ENCODE measurements at regions not wholly inside any gene's neighbourhood (a gene's known extent, or its start where the extent isn't known, plus 50 kb on each side); places are given as distances from the start of the nearest gene placed in this dataset.
"Not testable (repeated sequence)": the region's sequence is repeated elsewhere in the genome, so short reads cannot be mapped to it uniquely, and the experiment has no call there.

- Mint-ChIP-seq H3K4me3 (no peak overlapping the region), H3K27me3 (peaks cover 22% of the 10 kb centered on the region), H3K27ac (no peak overlapping the region), H3K9me3 (ENCODE audit: insufficient read depth) (peaks cover 7% of the 10 kb centered on the region), H3K4me1 (no peaks in the 10 kb centered on the region)
- H2AFZ ChIP-seq (ENCODE audit: insufficient read depth, low read depth, low read length, poor library complexity, severe bottlenecking) = no peak overlapping the region
- no peaks in the 10 kb centered on the region for H3K36me3 ChIP-seq (replicated peaks in 1 of 2; ENCODE audit: control extremely low read depth in 1 of 2, control insufficient read depth in 1 of 2, extremely low read depth in 1 of 2, insufficient read depth in 2 of 2, low read length in 1 of 2)
- no peak for TF ChIP-seq EZH2 (IDR thresholded peaks at IDR 0.05; ENCODE audit: borderline replicate concordance, insufficient read depth, low read depth, low read length, poor library complexity, severe bottlenecking)
- no peak for TF ChIP-seq CTCF (IDR thresholded peaks at IDR 0.05)
- H3K79me2 ChIP-seq (ENCODE audit: control insufficient read depth, insufficient read depth, low read length) = no peaks in the 10 kb centered on the region
- H3K27ac ChIP-seq (ENCODE audit: low read length in 2 of 2) = no peak overlapping the region
- DNase-seq = no peak
- intact Hi-C loops (cut with micrococcal nuclease) = no loop called here
- H4K20me1 ChIP-seq (ENCODE audit: control insufficient read depth, insufficient read depth, low read length, poor library complexity, severe bottlenecking) = no peaks in the 10 kb centered on the region
- no peak for ATAC-seq (ENCODE audit: low read depth)
- ChIA-PET POLR2A (no interaction called here), CTCF (interaction anchor here (1.2 kb wide), 1 partner anchor 504 kb away, joined by 4 read pairs; no protein-coding TSS in a partner anchor)
- H3K4me2 ChIP-seq (replicated peaks; ENCODE audit: low read depth, low read length, poor library complexity, severe bottlenecking) = no peak overlapping the region
- no peak overlapping the region for H3K4me3 ChIP-seq (ENCODE audit: control extremely low read depth in 1 of 5, extremely low read depth in 1 of 5, insufficient read depth in 1 of 5, low read depth in 2 of 5, low read length in 4 of 5)
- H3K9ac ChIP-seq (ENCODE audit: low read length) = no peak overlapping the region
- peaks cover 0 to 2% (median 0%) of the 10 kb centered on the region in 3 donors for H3K9me3 ChIP-seq (ENCODE audit: control extremely low read depth in 1 of 3, control insufficient read depth in 2 of 3, insufficient read depth in 1 of 3, low read length in 2 of 3)
- no peaks in the 10 kb centered on the region for H3K4me1 ChIP-seq (ENCODE audit: control insufficient read depth in 2 of 2, insufficient read depth in 2 of 2, low read length in 2 of 2)
- no peaks in the 10 kb centered on the region for H3K27me3 ChIP-seq (replicated peaks in 1 of 4; ENCODE audit: control extremely low read depth in 1 of 4, control insufficient read depth in 3 of 4, insufficient read depth in 4 of 4, low read length in 3 of 4)
Observed at GRCh38 chr1:66464351-66464750, 69.6 kb upstream of the SGIP1 start.

GRCh38 chr1:66464802-66465201 is 69.2 kb upstream of the SGIP1 start:
- Mint-ChIP-seq H3K27ac (no peak overlapping the region), H3K27me3 (peaks cover 22% of the 10 kb centered on the region), H3K4me1 (no peaks in the 10 kb centered on the region), H3K9me3 (ENCODE audit: insufficient read depth) (peaks cover 7% of the 10 kb centered on the region), H3K4me3 (no peak overlapping the region)
- Histone ChIP-seq H3K4me1 (ENCODE audit: control insufficient read depth in 2 of 2, insufficient read depth in 2 of 2, low read length in 2 of 2) (no peaks in the 10 kb centered on the region), H3K9me3 (ENCODE audit: control extremely low read depth in 1 of 3, control insufficient read depth in 2 of 3, insufficient read depth in 1 of 3, low read length in 2 of 3) (peaks cover 0 to 2% (median 0%) of the 10 kb centered on the region in 3 donors), H3K4me2 (replicated peaks; ENCODE audit: low read depth, low read length, poor library complexity, severe bottlenecking) (no peak overlapping the region), H4K20me1 (ENCODE audit: control insufficient read depth, insufficient read depth, low read length, poor library complexity, severe bottlenecking) (no peaks in the 10 kb centered on the region), H2AFZ (ENCODE audit: insufficient read depth, low read depth, low read length, poor library complexity, severe bottlenecking) (no peak overlapping the region), H3K9ac (ENCODE audit: low read length) (no peak overlapping the region), H3K27me3 (replicated peaks in 1 of 4; ENCODE audit: control extremely low read depth in 1 of 4, control insufficient read depth in 3 of 4, insufficient read depth in 4 of 4, low read length in 3 of 4) (no peaks in the 10 kb centered on the region), H3K79me2 (ENCODE audit: control insufficient read depth, insufficient read depth, low read length) (no peaks in the 10 kb centered on the region), H3K36me3 (replicated peaks in 1 of 2; ENCODE audit: control extremely low read depth in 1 of 2, control insufficient read depth in 1 of 2, extremely low read depth in 1 of 2, insufficient read depth in 2 of 2, low read length in 1 of 2) (no peaks in the 10 kb centered on the region), H3K4me3 (ENCODE audit: control extremely low read depth in 1 of 5, extremely low read depth in 1 of 5, insufficient read depth in 1 of 5, low read depth in 2 of 5, low read length in 4 of 5) (no peak overlapping the region), H3K27ac (ENCODE audit: low read length in 2 of 2) (no peak overlapping the region)
- no peak for TF ChIP-seq CTCF (IDR thresholded peaks at IDR 0.05)
- TF ChIP-seq EZH2 (IDR thresholded peaks at IDR 0.05; ENCODE audit: borderline replicate concordance, insufficient read depth, low read depth, low read length, poor library complexity, severe bottlenecking) = no peak
- ChIA-PET CTCF (interaction anchor here (1.2 kb wide), 1 partner anchor 505 kb away, joined by 4 read pairs; no protein-coding TSS in a partner anchor), POLR2A (no interaction called here)
- no peak for DNase-seq
- no peak for ATAC-seq (ENCODE audit: low read depth)
- WGBS (ENCODE audit: insufficient coverage) = 40% methylated on average over 2 of the region's 2 CpGs
- intact Hi-C loops (cut with micrococcal nuclease) = no loop called here

- H3K27ac ChIP-seq (ENCODE audit: low read length in 2 of 2); CTCF ChIA-PET; H3K9me3 ChIP-seq (ENCODE audit: control extremely low read depth in 1 of 3, control insufficient read depth in 2 of 3, insufficient read depth in 1 of 3, low read length in 2 of 3); H3K9me3 Mint-ChIP-seq (ENCODE audit: insufficient read depth); intact Hi-C loops (cut with micrococcal nuclease); ATAC-seq (ENCODE audit: low read depth); H3K4me3 ChIP-seq (ENCODE audit: control extremely low read depth in 1 of 5, extremely low read depth in 1 of 5, insufficient read depth in 1 of 5, low read depth in 2 of 5, low read length in 4 of 5); H3K27ac Mint-ChIP-seq; H4K20me1 ChIP-seq (ENCODE audit: control insufficient read depth, insufficient read depth, low read length, poor library complexity, severe bottlenecking); H3K4me1 ChIP-seq (ENCODE audit: control insufficient read depth in 2 of 2, insufficient read depth in 2 of 2, low read length in 2 of 2); H3K79me2 ChIP-seq (ENCODE audit: control insufficient read depth, insufficient read depth, low read length); H3K4me1 Mint-ChIP-seq; H2AFZ ChIP-seq (ENCODE audit: insufficient read depth, low read depth, low read length, poor library complexity, severe bottlenecking); H3K36me3 ChIP-seq (replicated peaks in 1 of 2; ENCODE audit: control extremely low read depth in 1 of 2, control insufficient read depth in 1 of 2, extremely low read depth in 1 of 2, insufficient read depth in 2 of 2, low read length in 1 of 2); H3K9ac ChIP-seq (ENCODE audit: low read length); POLR2A ChIA-PET; H3K4me3 Mint-ChIP-seq; H3K27me3 ChIP-seq (replicated peaks in 1 of 4; ENCODE audit: control extremely low read depth in 1 of 4, control insufficient read depth in 3 of 4, insufficient read depth in 4 of 4, low read length in 3 of 4); DNase-seq; H3K4me2 ChIP-seq (replicated peaks; ENCODE audit: low read depth, low read length, poor library complexity, severe bottlenecking): not testable (repeated sequence)
- WGBS (ENCODE audit: insufficient coverage) = 80% methylated on average over 1 of the region's 2 CpGs
- H3K27me3 Mint-ChIP-seq = peaks cover 20% of the 10 kb centered on the region
Observed at GRCh38 chr1:66466695-66467094, 67.3 kb upstream of the SGIP1 start.

Measured in B cell (primary cell).